Muscle of leg (tissue), 3 donors: ENCODE measurements at regions not wholly inside any gene's neighbourhood (a gene's known extent, or its start where the extent isn't known, plus 50 kb on each side); places are given as distances from the start of the nearest gene placed in this dataset.

ENCODE experiments used
- DNase-seq: peaks from one replicate; pipeline ENCODE4 v3.0.0; 2013
- H3K27ac ChIP-seq: one replicate; pipeline ENCODE4 v1.5.1; 2013; ENCODE audit warnings: mild to moderate bottlenecking, low read length, control low read depth
- H3K27me3 ChIP-seq: one replicate; pipeline ENCODE4 v1.6.1; 2013; ENCODE audit warnings: low read length; ENCODE audit not compliant: control insufficient read depth, insufficient read depth
- H3K36me3 ChIP-seq: one replicate; pipeline ENCODE4 v1.6.1; 2013; ENCODE audit warnings: low read length; ENCODE audit not compliant: control insufficient read depth, insufficient read depth
- H3K4me1 ChIP-seq: one replicate; pipeline ENCODE4 v1.6.1; 2013; ENCODE audit warnings: low read length; ENCODE audit not compliant: control insufficient read depth, insufficient read depth
- H3K4me3 ChIP-seq: one replicate; pipeline ENCODE4 v1.5.1; 2013; ENCODE audit warnings: low read length, control low read depth
- H3K9me3 ChIP-seq: replicated peaks from 2 replicates; pipeline ENCODE4 v1.6.1; 2013; ENCODE audit warnings: low read depth, low read length; ENCODE audit not compliant: control insufficient read depth
- WGBS: methylation state at CpG from one replicate; pipeline ENCODE4 v1.1.5; 2013; ENCODE audit warnings: missing lambda C conversion rate; ENCODE audit not compliant: insufficient coverage; 5-methylcytosine and 5-hydroxymethylcytosine counted together

GRCh38 chr15:62715946-62716345, 326.6 kb upstream of the TPM1 start:
- no peaks in the 10 kb centered on the region for H3K4me1 ChIP-seq
- no peak overlapping the region for H3K4me3 ChIP-seq
- DNase-seq = no peak
- H3K27ac ChIP-seq = no peak overlapping the region
- no peaks in the 10 kb centered on the region for H3K9me3 ChIP-seq
- H3K36me3 ChIP-seq = peaks cover 57% of the 10 kb centered on the region
- no peaks in the 10 kb centered on the region for H3K27me3 ChIP-seq

DNA sequence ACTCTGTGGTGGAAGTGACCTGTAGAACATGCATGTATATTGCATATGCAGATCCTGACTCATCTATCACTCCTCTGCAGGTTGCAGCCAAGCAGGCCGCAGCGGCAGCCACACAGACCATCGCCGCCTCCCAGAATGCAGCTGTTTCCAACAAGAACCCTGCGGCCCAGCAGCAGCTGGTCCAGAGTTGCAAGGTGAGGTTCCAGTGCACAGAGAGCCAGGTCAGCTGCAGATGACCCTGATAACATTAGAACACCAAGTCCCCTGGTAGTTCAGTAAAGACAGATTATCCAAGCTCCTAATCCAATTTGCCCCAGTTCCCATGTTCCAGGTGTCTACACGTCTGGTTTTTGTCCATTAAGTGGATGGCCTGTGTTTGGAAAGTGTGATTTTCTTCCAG, 325.1 kb upstream of the TPM1 start:
- no peaks in the 10 kb centered on the region for H3K27me3 ChIP-seq
- no peak overlapping the region for H3K27ac ChIP-seq
- no peaks in the 10 kb centered on the region for H3K4me1 ChIP-seq
- H3K9me3 ChIP-seq = no peaks in the 10 kb centered on the region
- no peak overlapping the region for H3K4me3 ChIP-seq
- no peak for DNase-seq
- WGBS = 86% methylated on average over 5 of the region's 6 CpGs
- peaks cover 50% of the 10 kb centered on the region for H3K36me3 ChIP-seq

DNA sequence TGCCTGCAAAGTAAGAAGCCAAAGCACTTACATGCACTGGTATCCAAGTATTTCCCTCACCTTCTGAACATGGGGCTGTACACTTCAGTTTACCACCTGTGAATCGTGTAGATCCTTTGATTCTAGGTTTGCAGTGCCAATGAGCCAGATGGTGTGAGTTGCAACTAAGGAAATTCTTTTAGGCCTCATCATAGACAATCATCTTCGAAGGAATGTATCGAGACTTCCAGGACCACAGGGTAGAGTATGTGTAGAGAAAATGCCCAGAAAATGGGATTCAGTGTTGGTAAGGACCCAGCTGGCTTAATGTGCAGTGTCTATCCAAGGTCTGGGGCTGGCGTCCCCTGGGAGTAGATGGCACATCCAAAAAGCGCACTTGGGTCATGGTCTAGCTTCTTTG, 323.2 kb upstream of the TPM1 start:
- no peak for DNase-seq
- peaks cover 52% of the 10 kb centered on the region for H3K36me3 ChIP-seq
- H3K9me3 ChIP-seq = no peaks in the 10 kb centered on the region
- WGBS = 100% methylated on average over 4 of the region's 5 CpGs
- H3K27me3 ChIP-seq = no peaks in the 10 kb centered on the region
- no peak overlapping the region for H3K27ac ChIP-seq
- H3K4me1 ChIP-seq = no peaks in the 10 kb centered on the region
- H3K4me3 ChIP-seq = no peak overlapping the region

DNA sequence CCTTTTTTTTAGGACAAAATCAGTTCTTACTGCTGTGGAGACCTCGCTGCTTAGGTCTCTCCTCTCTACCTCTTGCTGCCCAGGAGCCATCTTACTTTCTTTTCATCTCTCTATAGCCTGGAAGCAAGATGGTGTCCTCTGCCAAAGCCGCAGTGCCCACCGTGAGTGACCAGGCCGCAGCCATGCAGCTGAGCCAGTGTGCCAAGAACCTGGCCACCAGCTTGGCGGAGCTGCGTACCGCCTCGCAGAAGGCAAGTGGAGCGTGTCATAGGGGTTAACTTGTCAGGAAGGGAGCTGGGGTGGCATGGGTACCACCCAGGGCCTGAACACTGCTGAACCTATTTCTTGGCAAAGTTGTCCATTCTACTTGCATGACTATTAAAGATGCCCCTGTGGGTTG, 320.3 kb upstream of the TPM1 start:
- 93% methylated on average over 9 of the region's 9 CpGs for WGBS
- no peak for DNase-seq
- Histone ChIP-seq H3K27me3 (no peaks in the 10 kb centered on the region), H3K27ac (no peak overlapping the region), H3K9me3 (no peaks in the 10 kb centered on the region), H3K4me3 (no peak overlapping the region), H3K4me1 (no peaks in the 10 kb centered on the region), H3K36me3 (peaks cover 59% of the 10 kb centered on the region)

DNA sequence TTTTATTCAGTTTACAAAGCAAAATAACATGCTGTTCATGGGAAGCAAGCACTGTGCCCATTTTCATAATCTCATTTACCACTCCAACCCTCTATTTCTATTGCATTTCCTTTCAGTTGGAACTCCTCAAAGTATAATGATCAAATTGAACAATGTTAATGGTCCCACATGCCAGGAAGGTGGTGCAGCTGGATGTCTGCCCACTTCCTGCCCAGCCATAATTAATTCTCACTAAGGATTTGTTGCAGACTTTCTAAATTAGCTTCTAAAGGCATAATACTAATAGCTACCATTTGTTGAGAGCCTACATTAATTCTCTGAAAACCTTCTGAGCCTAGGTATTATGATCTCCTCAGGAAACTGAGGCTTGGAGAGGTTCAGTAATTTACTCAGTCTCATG, 316.1 kb upstream of the TPM1 start:
- H3K36me3 ChIP-seq = peaks cover 38% of the 10 kb centered on the region
- no peak for DNase-seq
- H3K27me3 ChIP-seq = no peaks in the 10 kb centered on the region
- no peak overlapping the region for H3K4me3 ChIP-seq
- H3K4me1 ChIP-seq = no peaks in the 10 kb centered on the region
- no peak overlapping the region for H3K27ac ChIP-seq
- peaks cover 4% of the 10 kb centered on the region for H3K9me3 ChIP-seq

DNA sequence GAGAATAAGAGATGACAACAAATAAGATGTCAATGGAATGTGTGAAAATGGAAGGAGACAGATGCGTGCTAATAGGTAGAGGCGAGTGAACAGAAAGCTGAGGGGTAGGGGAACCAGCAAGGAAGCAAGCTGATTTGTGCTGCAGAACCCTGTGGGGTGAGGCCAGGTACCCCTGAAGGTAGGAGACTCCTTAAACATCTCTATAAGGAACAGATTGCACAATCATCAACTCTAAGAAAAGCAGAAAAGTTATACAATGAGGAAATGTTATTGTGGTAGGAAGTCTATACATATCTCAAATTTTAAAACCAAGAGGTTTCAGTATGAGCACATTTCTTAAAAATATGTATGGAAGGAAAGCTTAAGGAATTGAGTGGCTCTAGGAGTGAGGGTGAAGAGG, 315.0 kb upstream of the TPM1 start:
- 94% methylated on average over 2 of the region's 2 CpGs for WGBS
- H3K36me3 ChIP-seq = peaks cover 37% of the 10 kb centered on the region
- no peak for DNase-seq
- no peaks in the 10 kb centered on the region for H3K4me1 ChIP-seq
- no peak overlapping the region for H3K27ac ChIP-seq
- H3K9me3 ChIP-seq = peaks cover 4% of the 10 kb centered on the region
- no peaks in the 10 kb centered on the region for H3K27me3 ChIP-seq
- H3K4me3 ChIP-seq = no peak overlapping the region

GRCh38 chr15:62730825-62731224, 311.7 kb upstream of the TPM1 start:
- Histone ChIP-seq H3K36me3 (peaks cover 30% of the 10 kb centered on the region), H3K27me3 (no peaks in the 10 kb centered on the region), H3K9me3 (peaks cover 4% of the 10 kb centered on the region), H3K4me3 (no peak overlapping the region), H3K4me1 (no peaks in the 10 kb centered on the region), H3K27ac (no peak overlapping the region)
- no peak for DNase-seq
- WGBS = 100% methylated on average over 1 of the region's 3 CpGs

GRCh38 chr15:62732078-62732477, 310.5 kb upstream of the TPM1 start:
- no peak for DNase-seq
- H3K9me3 ChIP-seq = peaks cover 4% of the 10 kb centered on the region
- H3K27ac ChIP-seq = no peak overlapping the region
- no peak overlapping the region for H3K4me3 ChIP-seq
- WGBS = no CpG with 5 or more reads among the region's 3 CpGs
- H3K4me1 ChIP-seq = no peaks in the 10 kb centered on the region
- no peaks in the 10 kb centered on the region for H3K27me3 ChIP-seq
- peaks cover 31% of the 10 kb centered on the region for H3K36me3 ChIP-seq

GRCh38 chr15:62734706-62735105, 307.8 kb upstream of the TPM1 start:
- peaks cover 47% of the 10 kb centered on the region for H3K36me3 ChIP-seq
- H3K9me3 ChIP-seq = peaks cover 4% of the 10 kb centered on the region
- no peak overlapping the region for H3K27ac ChIP-seq
- no peak overlapping the region for H3K4me3 ChIP-seq
- H3K4me1 ChIP-seq = no peaks in the 10 kb centered on the region
- WGBS = 25% methylated on average over 1 of the region's 5 CpGs
- no peak for DNase-seq
- no peaks in the 10 kb centered on the region for H3K27me3 ChIP-seq

- Histone ChIP-seq H3K27ac (no peak overlapping the region), H3K27me3 (no peaks in the 10 kb centered on the region), H3K9me3 (no peaks in the 10 kb centered on the region), H3K36me3 (peaks cover 56% of the 10 kb centered on the region), H3K4me1 (no peaks in the 10 kb centered on the region), H3K4me3 (no peak overlapping the region)
- DNase-seq = no peak
- 92% methylated on average over 14 of the region's 14 CpGs for WGBS
These were observed 305.8 kb upstream of the TPM1 start for GRCh38 chr15:62736756-62737155.

GRCh38 chr15:62737551-62737950, 305.0 kb upstream of the TPM1 start:
- H3K9me3 ChIP-seq = no peaks in the 10 kb centered on the region
- no peak overlapping the region for H3K4me3 ChIP-seq
- WGBS = no CpG with 5 or more reads among the region's 4 CpGs
- H3K27ac ChIP-seq = no peak overlapping the region
- no peak for DNase-seq
- peaks cover 51% of the 10 kb centered on the region for H3K36me3 ChIP-seq
- H3K4me1 ChIP-seq = peaks cover 2% of the 10 kb centered on the region
- no peaks in the 10 kb centered on the region for H3K27me3 ChIP-seq
